ENCODE measurements at regions not wholly inside any gene's neighbourhood (a gene's known extent, or its start where the extent isn't known, plus 50 kb on each side); places are given as distances from the start of the nearest gene placed in this dataset.

- intact Hi-C loops (cut with DNase I) = no loop called here
- WGBS, 2 donors = 74 to 78% methylated on average over 3 of the region's 3 CpGs
- TF ChIP-seq POLR2A (IDR thresholded peaks at IDR 0.05) = no peak
- TF ChIP-seq, protein P1, sequence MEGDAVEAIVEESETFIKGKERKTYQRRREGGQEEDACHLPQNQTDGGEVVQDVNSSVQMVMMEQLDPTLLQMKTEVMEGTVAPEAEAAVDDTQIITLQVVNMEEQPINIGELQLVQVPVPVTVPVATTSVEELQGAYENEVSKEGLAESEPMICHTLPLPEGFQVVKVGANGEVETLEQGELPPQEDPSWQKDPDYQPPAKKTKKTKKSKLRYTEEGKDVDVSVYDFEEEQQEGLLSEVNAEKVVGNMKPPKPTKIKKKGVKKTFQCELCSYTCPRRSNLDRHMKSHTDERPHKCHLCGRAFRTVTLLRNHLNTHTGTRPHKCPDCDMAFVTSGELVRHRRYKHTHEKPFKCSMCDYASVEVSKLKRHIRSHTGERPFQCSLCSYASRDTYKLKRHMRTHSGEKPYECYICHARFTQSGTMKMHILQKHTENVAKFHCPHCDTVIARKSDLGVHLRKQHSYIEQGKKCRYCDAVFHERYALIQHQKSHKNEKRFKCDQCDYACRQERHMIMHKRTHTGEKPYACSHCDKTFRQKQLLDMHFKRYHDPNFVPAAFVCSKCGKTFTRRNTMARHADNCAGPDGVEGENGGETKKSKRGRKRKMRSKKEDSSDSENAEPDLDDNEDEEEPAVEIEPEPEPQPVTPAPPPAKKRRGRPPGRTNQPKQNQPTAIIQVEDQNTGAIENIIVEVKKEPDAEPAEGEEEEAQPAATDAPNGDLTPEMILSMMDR (IDR thresholded peaks at IDR 0.05) = no peak
- DNase-seq = no peak
- Histone ChIP-seq H3K27ac (no peak overlapping the region), H3K4me3 (no peak overlapping the region), H3K9me3 (no peaks in the 10 kb centered on the region), H3K4me1 (no peaks in the 10 kb centered on the region), H3K36me3 (no peaks in the 10 kb centered on the region), H3K27me3 (no peaks in the 10 kb centered on the region)
Measured at GRCh38 chr12:60078026-60078425, 482.2 kb downstream of the SLC16A7 start.

DNA sequence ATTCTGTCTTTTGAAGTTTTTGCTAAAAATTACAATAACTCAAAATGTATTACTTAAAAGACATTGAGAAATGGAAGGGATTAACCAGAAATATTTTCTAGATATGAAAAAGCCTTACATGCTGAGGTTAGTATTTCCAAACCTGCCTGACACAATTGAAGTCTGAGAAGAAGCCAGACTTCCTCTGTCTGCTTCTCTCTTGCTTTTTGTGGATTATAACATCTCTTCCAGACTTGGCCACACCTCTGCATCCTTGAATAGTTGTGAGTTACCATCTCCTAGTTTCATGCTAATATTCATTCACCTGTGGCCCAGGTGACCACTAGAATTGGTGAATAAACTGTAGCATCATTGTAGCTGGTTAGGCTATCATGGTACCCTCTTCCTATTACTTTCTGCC is 497.6 kb downstream of the SLC16A7 start:
- no peaks in the 10 kb centered on the region for H3K9me3 ChIP-seq
- H3K4me1 ChIP-seq = no peaks in the 10 kb centered on the region
- no peak for TF ChIP-seq POLR2A (IDR thresholded peaks at IDR 0.05)
- TF ChIP-seq, protein P1 (IDR thresholded peaks at IDR 0.05) = no peak
- no peak overlapping the region for H3K27ac ChIP-seq
- H3K4me3 ChIP-seq = no peak overlapping the region
- H3K27me3 ChIP-seq = no peaks in the 10 kb centered on the region
- no peaks in the 10 kb centered on the region for H3K36me3 ChIP-seq
- intact Hi-C loops (cut with DNase I) = no loop called here
- DNase-seq = no peak

DNA sequence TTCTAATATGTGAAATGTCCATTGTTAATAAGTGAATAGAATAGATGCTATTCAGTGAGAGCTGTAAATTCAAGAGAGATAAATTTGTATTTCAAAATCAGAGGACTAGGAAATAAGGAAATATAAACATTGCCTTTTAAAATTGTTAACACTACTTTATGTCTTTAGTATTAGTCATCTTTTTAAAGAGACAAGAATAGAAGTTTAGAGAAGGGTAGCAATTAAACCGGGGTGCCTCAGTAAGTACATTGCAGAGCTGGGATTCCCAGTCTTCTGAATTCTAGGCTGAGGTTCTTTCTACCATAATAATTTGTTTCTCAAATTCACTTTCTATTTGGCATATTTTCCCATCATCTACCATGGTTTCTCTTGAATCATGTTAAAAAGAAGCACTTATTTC is 498.6 kb downstream of the SLC16A7 start:
- H3K27ac ChIP-seq = no peak overlapping the region
- no peaks in the 10 kb centered on the region for H3K4me1 ChIP-seq
- H3K36me3 ChIP-seq = no peaks in the 10 kb centered on the region
- peaks cover 0 to 5% (median 3%) of the 10 kb centered on the region in 3 donors for H3K9me3 ChIP-seq
- DNase-seq = no peak
- H3K27me3 ChIP-seq = no peaks in the 10 kb centered on the region
- 56 to 61% methylated on average over 1 of the region's 1 CpG for WGBS, 2 donors
- intact Hi-C loops (cut with DNase I) = no loop called here
- H3K4me3 ChIP-seq = no peak overlapping the region
- TF ChIP-seq, protein P1 (IDR thresholded peaks at IDR 0.05) = no peak
- TF ChIP-seq POLR2A (IDR thresholded peaks at IDR 0.05) = no peak

- TF ChIP-seq POLR2A (IDR thresholded peaks at IDR 0.05) = no peak
- TF ChIP-seq, protein P1 (IDR thresholded peaks at IDR 0.05) = no peak
Measured at GRCh38 chr12:60096727-60097126, 500.9 kb downstream of the SLC16A7 start.

GRCh38 chr12:60100160-60100559 is 504.3 kb downstream of the SLC16A7 start:
- 75 to 100% methylated on average over 1 of the region's 1 CpG for WGBS, 2 donors

More at GRCh38 chr12:60096727-60097126, 500.9 kb downstream of the SLC16A7 start:
- no peak overlapping the region for H3K27ac ChIP-seq
- WGBS, 2 donors = 74 to 81% methylated on average over 4 of the region's 4 CpGs
- peaks cover 0 to 14% (median 3%) of the 10 kb centered on the region in 3 donors for H3K4me1 ChIP-seq
- DNase-seq = no peak
- H3K36me3 ChIP-seq = no peaks in the 10 kb centered on the region
- no peak overlapping the region for H3K4me3 ChIP-seq
- peaks cover 0 to 7% (median 6%) of the 10 kb centered on the region in 3 donors for H3K9me3 ChIP-seq
- no peaks in the 10 kb centered on the region for H3K27me3 ChIP-seq
- intact Hi-C loops (cut with DNase I) = no loop called here

More at GRCh38 chr12:60100160-60100559, 504.3 kb downstream of the SLC16A7 start:
- Histone ChIP-seq H3K9me3 (peaks cover 0 to 7% (median 6%) of the 10 kb centered on the region in 3 donors), H3K36me3 (no peaks in the 10 kb centered on the region), H3K27me3 (no peaks in the 10 kb centered on the region), H3K4me1 (peaks cover 0 to 17% (median 3%) of the 10 kb centered on the region in 3 donors), H3K27ac (no peak overlapping the region), H3K4me3 (no peak overlapping the region)
- DNase-seq = no peak
- intact Hi-C loops (cut with DNase I) = no loop called here
- TF ChIP-seq POLR2A (IDR thresholded peaks at IDR 0.05) = no peak
- TF ChIP-seq, protein P1 (IDR thresholded peaks at IDR 0.05) = no peak
